H1 (cell line): ENCODE measurements at regions not wholly inside any gene's neighbourhood (a gene's known extent, or its start where the extent isn't known, plus 50 kb on each side); places are given as distances from the start of the nearest gene placed in this dataset.

Experiments
- CTCF ChIA-PET: fragments of 300-600 bp; sonication (Branson Sonifier 250); formaldehyde crosslinking; loops from one replicate; lab custom pipeline; 2021; ENCODE audit not compliant: partially characterized antibody; lab: Charles Lee
- POLR2A ChIA-PET: fragments of 300-600 bp; sonication (Branson Sonifier 250); formaldehyde crosslinking; loops from one replicate; lab custom pipeline; 2021; ENCODE audit warnings: inconsistent platforms; ENCODE audit not compliant: partially characterized antibody; lab: Charles Lee
- DNase-seq, 2 experiments: peaks; one replicate each; pipeline versions ENCODE4 v3.0.0 to v3.0.0-alpha.2; 2010 to 2022; ENCODE audit warnings: low spot score in 2 of 2, low read depth in 1 of 2, mixed read lengths in 1 of 2
- FAIRE-seq: peaks from 2 replicates; lab custom pipeline; 2011; peaks lifted over from hg19 to GRCh38; lab: Jason Lieb, UNC
- H2AFZ ChIP-seq: 2 replicates; pipeline ENCODE4 v1.8.1; 2012; ENCODE audit warnings: low read length, inconsistent platforms
- H2AK5ac ChIP-seq: 2 replicates; pipeline ENCODE4 v1.6.1; 2013; ENCODE audit warnings: low read depth, low read length
- H2BK120ac ChIP-seq: replicated peaks from 2 replicates; pipeline ENCODE3; 2013; ENCODE audit warnings: low read depth, low read length, inconsistent platforms
- H2BK12ac ChIP-seq: 2 replicates; pipeline ENCODE4 v1.6.1; 2013; ENCODE audit warnings: low read depth, low read length
- H2BK15ac ChIP-seq: 2 replicates; pipeline ENCODE4 v1.6.1; 2013; ENCODE audit warnings: low read length
- H2BK20ac ChIP-seq: 2 replicates; pipeline ENCODE4 v1.6.1; 2013; ENCODE audit warnings: low read length
- H2BK5ac ChIP-seq: 2 replicates; pipeline ENCODE4 v1.6.1; 2013; ENCODE audit warnings: low read depth, low read length
- H3K14ac ChIP-seq: 2 replicates; pipeline ENCODE4 v1.6.1; 2013; ENCODE audit warnings: inconsistent platforms; ENCODE audit not compliant: insufficient read length
- H3K18ac ChIP-seq: 2 replicates; pipeline ENCODE4 v1.6.1; 2013; ENCODE audit warnings: low read length; ENCODE audit errors: extremely low read depth
- H3K23ac ChIP-seq: 2 replicates; pipeline ENCODE4 v1.6.1; 2013; ENCODE audit warnings: inconsistent platforms; ENCODE audit not compliant: insufficient read length
- H3K23me2 ChIP-seq: 2 replicates; pipeline ENCODE4 v1.6.1; 2013; ENCODE audit warnings: low read depth, low read length
- H3K27ac ChIP-seq: 2 replicates; pipeline ENCODE4 v1.6.1; 2011; ENCODE audit warnings: low read depth, low read length, inconsistent platforms
- H3K27me3 ChIP-seq, 4 experiments: replicated peaks in 1 of 4; 1 replicate in 1 of 4; 2 replicates in 3 of 4; pipeline versions ENCODE4 v1.6.1 to v1.8.1; 2011 to 2013; ENCODE audit warnings: low read length in 3 of 4, mild to moderate bottlenecking in 3 of 4, inconsistent platforms in 2 of 4, mixed read lengths in 2 of 4, moderate library complexity in 1 of 4; ENCODE audit not compliant: control insufficient read depth in 3 of 4, insufficient read depth in 3 of 4; ENCODE audit errors: extremely low read depth in 1 of 4
- H3K36me3 ChIP-seq, 4 experiments: 2 replicates each; pipeline versions ENCODE4 v1.6.1 to v1.8.1; 2011 to 2013; ENCODE audit warnings: mild to moderate bottlenecking in 4 of 4, low read length in 3 of 4, moderate library complexity in 2 of 4, control low read depth in 1 of 4, inconsistent platforms in 1 of 4; ENCODE audit not compliant: insufficient read depth in 4 of 4, control insufficient read depth in 2 of 4
- H3K4ac ChIP-seq: replicated peaks from 2 replicates; pipeline ENCODE3; 2013; ENCODE audit warnings: low read length, low read depth, mixed read lengths, inconsistent platforms; ENCODE audit not compliant: insufficient read length
- H3K4me1 ChIP-seq, 4 experiments: replicated peaks in 1 of 4; 1 replicate in 1 of 4; 2 replicates in 3 of 4; pipeline versions ENCODE4 v1.6.1 to v1.8.1; 2011 to 2013; ENCODE audit warnings: low read length in 3 of 4, inconsistent platforms in 2 of 4, mixed read lengths in 1 of 4; ENCODE audit not compliant: insufficient read depth in 4 of 4, control insufficient read depth in 3 of 4
- H3K4me2 ChIP-seq, 2 experiments: 2 replicates each; pipeline versions ENCODE4 v1.6.1 to v1.8.1; 2011 to 2013; ENCODE audit warnings: low read depth in 2 of 2, low read length in 2 of 2, control low read depth in 1 of 2, inconsistent platforms in 1 of 2, mild to moderate bottlenecking in 1 of 2; ENCODE audit not compliant: insufficient read depth in 1 of 2
- H3K4me3 ChIP-seq, 4 experiments: fragments of 200-600, 300-600 bp in 1 of 4; sonication (generic), shearing (Covaris generic), sonication (Bioruptor Twin) in 1 of 4; 2 replicates each; pipeline versions ENCODE4 v1.5.1 to v1.8.1; 2011 to 2016; ENCODE audit warnings: low read length in 4 of 4, low read depth in 3 of 4, control low read depth in 2 of 4, inconsistent platforms in 2 of 4, mild to moderate bottlenecking in 2 of 4, mixed read lengths in 1 of 4, moderate library complexity in 1 of 4; ENCODE audit not compliant: insufficient read depth in 2 of 4; ENCODE audit errors: extremely low read depth in 1 of 4
- H3K56ac ChIP-seq: replicated peaks from 2 replicates; pipeline ENCODE3; 2013; ENCODE audit warnings: low read depth, mild to moderate bottlenecking, mixed read lengths, low read length, inconsistent platforms; ENCODE audit not compliant: insufficient read length
- H3K79me1 ChIP-seq: 2 replicates; pipeline ENCODE4 v1.6.1; 2013; ENCODE audit warnings: low read depth, low read length, control low read depth
- H3K79me2 ChIP-seq, 2 experiments: 2 replicates each; pipeline versions ENCODE4 v1.6.1 to v1.8.1; 2012 to 2013; ENCODE audit warnings: low read length in 2 of 2, mild to moderate bottlenecking in 2 of 2, inconsistent platforms in 1 of 2; ENCODE audit not compliant: insufficient read depth in 2 of 2, control insufficient read depth in 1 of 2
- H3K9ac ChIP-seq, 4 experiments: replicated peaks in 1 of 4; 1 replicate in 1 of 4; 2 replicates in 3 of 4; pipeline versions ENCODE4 v1.6.1 to v1.8.1; 2011 to 2013; ENCODE audit warnings: low read depth in 3 of 4, low read length in 3 of 4, control low read depth in 2 of 4, mild to moderate bottlenecking in 2 of 4, moderate library complexity in 2 of 4, inconsistent platforms in 1 of 4; ENCODE audit errors: extremely low read depth in 1 of 4
- H3K9me3 ChIP-seq, 2 experiments: 2 replicates each; pipeline versions ENCODE4 v1.6.1 to v1.8.1; 2012 to 2013; ENCODE audit warnings: mild to moderate bottlenecking in 2 of 2, moderate library complexity in 2 of 2, control low read depth in 1 of 2, inconsistent platforms in 1 of 2, low read depth in 1 of 2, low read length in 1 of 2, mixed read lengths in 1 of 2; ENCODE audit not compliant: insufficient read depth in 2 of 2
- H4K20me1 ChIP-seq, 2 experiments: replicated peaks in 1 of 2; 2 replicates each; pipeline versions ENCODE3 to v1.8.1; 2011 to 2013; ENCODE audit warnings: inconsistent platforms in 2 of 2, low read length in 2 of 2, mild to moderate bottlenecking in 1 of 2; ENCODE audit not compliant: insufficient read depth in 2 of 2, control insufficient read depth in 1 of 2
- H4K5ac ChIP-seq: 2 replicates; pipeline ENCODE4 v1.6.1; 2013; ENCODE audit warnings: low read length, low read depth, mixed read lengths, inconsistent platforms; ENCODE audit not compliant: insufficient read length
- H4K8ac ChIP-seq: 2 replicates; pipeline ENCODE4 v1.8.0; 2013; ENCODE audit warnings: mild to moderate bottlenecking, moderate library complexity, low read length, inconsistent platforms; ENCODE audit not compliant: insufficient read depth; ENCODE audit errors: extremely low read depth
- H4K91ac ChIP-seq: replicated peaks from 2 replicates; pipeline ENCODE3; 2013; ENCODE audit warnings: low read length, mixed read lengths, inconsistent platforms; ENCODE audit not compliant: insufficient read length
- JUN ChIP-seq: IDR thresholded peaks from 2 replicates; pipeline ENCODE4 v1.6.1; 2011; ENCODE audit warnings: low read depth, mild to moderate bottlenecking, improper control_type of control experiment, low read length
- SP1 ChIP-seq: IDR thresholded peaks from 2 replicates; pipeline ENCODE4 v1.6.1; 2011; ENCODE audit warnings: low read depth, low read length
- WGBS, 2 experiments: shearing (Covaris generic) in 1 of 2; methylation state at CpG; one replicate each; pipeline versions ENCODE4 v1.1.6 to v1.1.7; 2013 to 2015; ENCODE audit warnings: low lambda C conversion rate in 2 of 2, mixed read lengths in 2 of 2, inconsistent platforms in 1 of 2, low coverage in 1 of 2, missing lambda C conversion rate in 1 of 2; ENCODE audit not compliant: insufficient replicate concordance in 2 of 2, insufficient coverage in 1 of 2, insufficient read length in 1 of 2; ENCODE audit errors: extremely low coverage in 1 of 2, missing lambda C conversion rate in 1 of 2; 5-methylcytosine and 5-hydroxymethylcytosine counted together

DNA sequence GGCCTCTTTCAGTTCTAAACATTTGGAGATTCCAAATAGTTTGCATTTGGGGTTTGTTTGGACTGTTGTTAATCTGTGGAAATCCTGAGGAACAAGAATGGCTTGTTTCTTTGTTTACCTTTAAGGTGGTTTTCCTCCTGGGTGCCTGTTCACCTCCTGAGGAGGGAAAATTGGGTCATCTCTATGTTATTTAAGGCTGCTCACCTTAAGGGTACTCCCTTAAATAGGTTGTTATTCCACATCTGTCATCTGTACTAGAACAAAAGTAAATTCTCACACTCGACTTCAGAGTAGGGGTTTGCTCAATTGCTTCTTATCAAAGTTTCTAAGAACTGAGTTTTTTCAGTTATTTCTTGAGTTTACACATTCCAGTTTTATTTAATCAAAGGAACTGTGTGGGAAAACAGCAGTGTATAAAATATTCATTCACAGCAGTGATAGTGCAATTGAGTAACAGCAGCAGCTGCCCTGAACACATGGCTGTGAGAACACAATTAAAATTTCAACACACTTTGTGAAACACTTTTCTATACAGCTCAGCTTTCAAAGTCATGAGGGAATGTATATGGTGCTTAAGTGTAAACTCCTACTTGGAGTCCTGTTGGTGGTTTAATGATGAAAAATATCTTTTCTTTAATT, 238.5 kb upstream of the PGRMC2 start:
- no peak overlapping the region for H3K14ac ChIP-seq
- no peaks in the 10 kb centered on the region for H3K79me1 ChIP-seq
- H3K4me3 ChIP-seq = no peak overlapping the region
- H2BK5ac ChIP-seq = no peak overlapping the region
- ChIA-PET POLR2A (no interaction called here), CTCF (interaction anchor here (1.9 kb wide), 1 partner anchor 73 kb away, joined by 6 read pairs; no protein-coding TSS in a partner anchor)
- no peak for FAIRE-seq
- H3K4ac ChIP-seq = no peak overlapping the region
- H3K4me2 ChIP-seq = no peak overlapping the region
- H2BK120ac ChIP-seq = no peak overlapping the region
- DNase-seq = no peak
- H2BK12ac ChIP-seq = no peak overlapping the region; the same call in 1 of the 2 replicates
- H3K23me2 ChIP-seq = no peaks in the 10 kb centered on the region
- no peak overlapping the region for H3K56ac ChIP-seq
- no peak overlapping the region for H4K8ac ChIP-seq
- no peak overlapping the region for H4K91ac ChIP-seq
- H3K23ac ChIP-seq = no peak overlapping the region
- H2BK20ac ChIP-seq = no peak overlapping the region
- no peak overlapping the region; the same call in 1 of the 2 replicates for H2AFZ ChIP-seq
- no peak overlapping the region for H3K27ac ChIP-seq
- H4K20me1 ChIP-seq = no peaks in the 10 kb centered on the region
- no peaks in the 10 kb centered on the region for H3K36me3 ChIP-seq
- no peaks in the 10 kb centered on the region for H3K9me3 ChIP-seq
- no peak overlapping the region for H3K18ac ChIP-seq
- no peak overlapping the region for H4K5ac ChIP-seq
- TF ChIP-seq JUN (no peak), SP1 (0 out of 2 replicates have a peak, but pooled peaks have one; percentile 9)
- H3K9ac ChIP-seq = no peak overlapping the region
- H2AK5ac ChIP-seq = no peak overlapping the region
- WGBS, 2 experiments = 83% methylated on average over 1 of the region's 1 CpG; no CpG with 5 or more reads in 1 of the 2 experiments
- H3K4me1 ChIP-seq = peaks cover 0 to 11% (median 7%) of the 10 kb centered on the region in 4 experiments; a peak in 3 of 7 replicates
- no peaks in the 10 kb centered on the region for H3K79me2 ChIP-seq
- H2BK15ac ChIP-seq = no peak overlapping the region
- H3K27me3 ChIP-seq = no peaks in the 10 kb centered on the region
